ENCODE measurements at regions not wholly inside any gene's neighbourhood (a gene's known extent, or its start where the extent isn't known, plus 50 kb on each side); places are given as distances from the start of the nearest gene placed in this dataset.

DNA sequence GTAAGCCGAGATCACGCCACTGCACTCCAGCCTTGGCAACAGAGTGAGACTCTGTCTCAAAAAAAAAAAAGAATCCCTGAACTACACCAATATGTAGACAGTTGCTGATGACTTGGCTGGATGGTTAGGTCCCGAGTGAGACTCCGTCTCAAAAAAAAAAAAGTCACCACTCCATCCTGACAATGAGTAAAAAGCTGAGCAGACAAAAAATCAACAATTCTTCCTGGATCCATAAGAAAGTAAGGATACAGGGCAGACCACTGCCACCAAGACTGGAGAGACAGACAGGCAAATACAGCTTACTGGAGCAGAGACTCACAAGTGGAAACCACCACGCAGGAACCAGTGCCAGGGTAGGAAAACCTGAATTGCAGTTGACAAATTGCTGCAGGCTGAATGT is 67.1 kb upstream of the ERCC4 start:
- TF ChIP-seq NFRKB (IDR thresholded peaks at IDR 0.05): no peak
- no peak for TF ChIP-seq SUZ12 (IDR thresholded peaks at IDR 0.05)
- no peak for TF ChIP-seq FOXA1 (IDR thresholded peaks at IDR 0.05)
- TF ChIP-seq ELF4 (IDR thresholded peaks at IDR 0.05): no peak
- no peak for TF ChIP-seq SP1 (IDR thresholded peaks at IDR 0.05)

Measured in HEK293T (cell line).